HG03378 (cell line): ENCODE measurements at regions not wholly inside any gene's neighbourhood (a gene's known extent, or its start where the extent isn't known, plus 50 kb on each side); places are given as distances from the start of the nearest gene placed in this dataset.
A peak's percentile ranks its signal among the peaks of the same experiment; 100 is the strongest.
"Not testable (repeated sequence)": the region's sequence is repeated elsewhere in the genome, so short reads cannot be mapped to it uniquely, and the experiment has no call there.

ENCODE experiments used
- ATAC-seq: cut with Tn5 transposase; IDR thresholded peaks from one replicate; pipeline ENCODE4 v1.9.1; 2021; ENCODE audit warnings: mild to moderate bottlenecking, moderate library complexity; ENCODE audit not compliant: unreplicated experiment

DNA sequence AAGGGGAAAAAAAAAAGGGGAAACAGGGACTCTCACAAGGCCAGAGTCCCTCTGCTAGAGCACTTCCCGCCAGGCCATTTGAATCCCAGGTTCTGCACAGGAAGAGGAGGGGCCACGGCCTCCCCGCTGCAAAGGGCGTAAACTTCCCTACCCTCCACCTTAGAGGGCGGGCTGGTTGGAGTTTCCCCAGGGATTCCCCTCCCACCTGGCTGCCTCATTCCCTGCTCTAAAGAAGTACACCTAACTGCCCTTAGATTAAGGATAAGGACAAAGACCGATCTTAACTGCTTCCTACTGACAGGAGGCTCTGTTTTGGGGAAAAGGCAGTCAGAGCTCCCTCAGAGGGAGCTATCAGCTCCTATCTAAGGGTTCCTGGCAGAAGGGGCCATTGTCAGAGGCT lies 102.0 kb upstream of the ARMC3 start:
- no peak for ATAC-seq

DNA sequence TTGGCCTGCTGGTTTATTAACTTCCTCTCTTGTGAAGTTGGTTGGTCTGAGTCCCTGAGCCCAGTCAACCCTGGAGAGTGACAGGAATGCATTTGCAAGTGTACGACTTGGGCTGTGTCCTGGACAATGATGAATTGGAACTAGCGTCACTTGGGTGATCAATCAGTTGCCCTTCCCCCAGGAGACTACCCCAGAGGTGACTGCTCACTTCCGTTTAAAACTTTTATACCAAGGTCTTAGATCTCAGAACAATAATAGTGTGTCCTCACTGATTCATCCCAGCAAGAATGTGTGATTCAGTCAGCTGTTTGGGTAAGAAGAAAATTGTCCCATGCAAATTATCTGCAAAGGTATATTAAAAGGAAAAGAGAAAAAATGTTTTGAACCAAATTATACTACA lies 102.9 kb upstream of the ARMC3 start:
- no peak for ATAC-seq

DNA sequence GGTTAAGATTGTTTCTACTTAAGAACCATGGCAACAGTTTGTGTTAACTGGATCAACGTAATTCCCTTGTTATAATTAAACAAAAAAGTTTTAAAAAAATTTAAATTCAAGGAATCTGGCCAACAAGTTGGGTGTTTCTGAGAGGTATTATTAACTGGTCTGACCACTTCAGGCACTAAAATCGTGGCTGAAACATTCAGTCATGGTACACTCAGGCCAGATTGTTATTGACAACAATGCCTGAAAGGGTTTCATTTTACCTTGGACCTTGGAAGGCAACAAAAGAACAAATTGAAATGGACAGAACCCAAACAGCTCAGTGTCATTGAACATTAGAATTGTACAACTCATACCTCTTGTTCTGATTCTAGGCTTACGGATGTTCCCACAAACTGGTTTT lies 103.3 kb upstream of the ARMC3 start:
- ATAC-seq, result no peak

DNA sequence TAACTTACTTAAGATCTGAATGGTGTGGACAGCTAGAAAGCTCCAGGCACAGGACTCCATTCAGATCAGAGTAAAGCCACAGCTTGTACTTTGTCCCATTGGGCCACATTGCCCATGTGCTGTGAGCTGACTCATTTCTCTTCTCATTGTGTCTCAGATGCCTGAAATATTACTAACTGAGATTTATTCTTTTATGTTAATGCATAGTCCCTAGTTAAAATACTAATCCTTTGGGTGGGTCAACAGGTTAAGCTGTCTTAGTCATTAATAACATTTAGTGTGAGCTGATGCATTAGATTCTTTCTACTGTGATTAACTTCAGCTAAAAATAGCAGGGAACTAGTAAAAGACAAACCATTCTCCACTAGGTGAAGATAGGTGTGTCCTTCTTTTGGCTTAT lies 104.7 kb upstream of the ARMC3 start:
- ATAC-seq, result peak; percentile 88

DNA sequence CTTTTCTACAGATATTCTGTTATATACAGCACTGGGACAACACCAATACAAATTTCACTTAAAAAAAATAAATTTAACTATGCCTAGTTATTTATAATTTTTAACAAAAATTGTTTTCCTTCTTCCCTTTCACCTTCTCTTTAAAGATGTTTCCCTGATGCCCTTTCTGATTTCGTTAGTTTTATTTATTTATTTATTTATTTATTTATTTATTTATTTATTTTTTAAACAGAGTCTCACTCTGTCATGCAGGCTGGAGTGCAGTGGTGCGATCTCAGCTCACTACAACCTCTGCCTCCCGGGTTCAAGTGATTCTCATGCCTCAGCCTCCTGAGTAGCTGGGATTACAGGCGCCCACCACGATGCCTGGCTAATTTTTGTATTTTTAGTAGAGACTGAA lies 105.9 kb upstream of the ARMC3 start:
- not testable (repeated sequence) for ATAC-seq

DNA sequence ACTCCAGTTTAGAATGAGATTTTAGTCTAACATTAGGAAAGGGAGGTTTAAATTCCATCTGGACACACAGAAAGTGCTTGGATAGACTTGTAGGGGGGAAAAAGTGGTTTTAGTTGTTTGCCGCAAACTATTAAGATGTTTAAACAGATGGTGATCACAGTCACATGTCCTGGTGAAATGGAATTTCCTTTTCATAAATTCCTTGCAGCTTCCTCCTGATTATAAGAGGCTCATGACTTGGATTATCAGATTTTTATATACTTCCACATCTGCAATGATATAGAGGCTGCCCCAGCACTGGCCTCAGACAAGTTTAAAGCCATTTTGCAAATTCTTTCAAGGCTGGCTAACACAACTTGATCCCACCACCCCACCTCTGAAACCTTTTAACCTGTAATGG lies 106.4 kb upstream of the ARMC3 start:
- ATAC-seq, result no peak

DNA sequence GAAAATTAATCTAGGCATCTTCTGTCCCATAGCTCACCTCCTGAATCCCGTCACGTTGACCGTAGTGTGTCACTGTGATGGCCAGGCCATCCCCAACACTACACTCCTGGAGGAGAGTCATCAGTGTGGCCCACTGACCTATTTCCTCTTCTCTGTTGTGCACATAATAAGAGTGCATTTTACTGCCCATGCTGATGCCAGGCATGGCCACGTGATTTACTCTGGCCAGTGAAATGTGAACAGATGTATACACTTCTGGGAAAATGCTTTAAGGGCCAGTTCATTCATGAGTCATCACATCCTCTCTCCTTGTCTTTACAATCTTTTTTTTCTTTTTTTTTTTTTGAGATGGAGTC lies 101.9 kb upstream of the PIP4K2A start:
- peak; percentile 50 for ATAC-seq

DNA sequence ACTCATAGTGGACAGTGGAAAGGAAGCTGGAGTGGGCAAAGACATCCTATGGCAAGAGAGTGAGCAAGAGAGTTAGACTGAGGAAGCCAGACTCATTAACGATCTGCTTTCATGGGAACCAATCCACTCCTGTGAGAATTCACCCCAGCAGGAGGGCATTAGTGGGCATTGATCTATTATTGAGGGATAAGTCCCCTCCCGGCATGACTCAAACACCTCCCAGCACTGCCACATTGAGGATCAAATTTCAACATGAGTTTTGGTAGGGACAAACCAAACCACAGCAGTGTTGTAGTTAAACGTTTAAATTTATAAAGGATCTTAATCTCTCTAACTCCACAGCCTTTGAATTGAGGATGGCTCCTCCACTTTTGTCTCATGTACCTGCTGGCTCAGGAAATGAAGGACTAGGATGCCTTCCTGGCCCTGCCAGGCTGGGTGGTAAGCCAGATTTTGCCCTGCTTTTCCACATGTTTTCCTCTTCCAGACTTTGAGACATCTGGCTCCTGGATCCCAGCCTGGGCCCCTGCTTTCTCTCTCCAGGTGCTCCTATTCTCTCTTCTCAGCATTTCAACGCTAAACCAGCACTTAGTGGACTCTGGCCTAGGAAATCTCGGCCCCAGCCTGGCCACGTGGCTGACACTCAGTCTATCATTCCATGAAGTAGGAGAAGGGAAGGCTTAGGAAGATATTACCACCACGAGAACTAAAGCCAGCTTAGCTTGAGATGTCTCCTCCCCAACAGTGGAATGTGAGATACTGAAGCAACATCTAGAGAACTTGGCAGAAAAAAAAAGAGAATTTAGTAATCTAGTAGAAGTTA lies 96.5 kb upstream of the PIP4K2A start:
- ATAC-seq, result no peak

DNA sequence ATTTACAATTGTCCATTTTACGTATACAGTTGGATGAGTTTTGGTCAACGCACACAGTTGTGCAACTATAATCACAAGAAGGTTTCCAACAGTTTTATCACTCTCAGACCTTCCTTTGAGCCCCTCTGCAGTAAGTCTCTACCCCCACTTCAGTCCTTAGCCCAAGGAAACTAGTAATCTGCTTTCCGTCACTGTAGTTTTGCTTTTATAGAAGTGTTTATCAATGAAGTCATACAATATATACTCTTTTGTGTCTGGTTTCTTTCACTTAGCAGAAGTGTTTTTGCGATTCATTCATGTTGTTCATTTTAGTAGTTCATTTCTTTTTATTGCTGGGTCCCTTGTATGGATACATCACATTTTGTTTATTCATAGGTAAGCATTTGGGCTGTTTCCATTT lies 92.9 kb upstream of the PIP4K2A start:
- no peak for ATAC-seq

DNA sequence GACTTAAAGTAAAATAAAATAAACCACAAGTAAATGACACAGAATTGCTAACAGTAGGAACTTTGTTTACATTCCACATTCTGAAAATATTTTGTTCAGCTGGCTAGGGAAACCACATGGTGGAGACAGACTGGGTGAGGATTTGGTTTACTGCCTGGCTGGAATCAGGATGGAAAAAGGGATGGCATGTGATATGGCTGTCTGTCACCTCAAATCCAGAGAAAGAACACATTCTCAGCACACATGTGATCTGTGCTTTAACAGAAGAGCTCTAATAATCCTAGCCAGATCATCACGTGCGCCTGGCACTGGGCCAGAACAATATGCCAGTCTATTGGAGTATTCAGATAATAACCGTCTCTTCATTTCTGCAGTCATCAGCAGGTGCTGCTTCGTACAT lies 90.9 kb upstream of the PIP4K2A start:
- no peak for ATAC-seq

DNA sequence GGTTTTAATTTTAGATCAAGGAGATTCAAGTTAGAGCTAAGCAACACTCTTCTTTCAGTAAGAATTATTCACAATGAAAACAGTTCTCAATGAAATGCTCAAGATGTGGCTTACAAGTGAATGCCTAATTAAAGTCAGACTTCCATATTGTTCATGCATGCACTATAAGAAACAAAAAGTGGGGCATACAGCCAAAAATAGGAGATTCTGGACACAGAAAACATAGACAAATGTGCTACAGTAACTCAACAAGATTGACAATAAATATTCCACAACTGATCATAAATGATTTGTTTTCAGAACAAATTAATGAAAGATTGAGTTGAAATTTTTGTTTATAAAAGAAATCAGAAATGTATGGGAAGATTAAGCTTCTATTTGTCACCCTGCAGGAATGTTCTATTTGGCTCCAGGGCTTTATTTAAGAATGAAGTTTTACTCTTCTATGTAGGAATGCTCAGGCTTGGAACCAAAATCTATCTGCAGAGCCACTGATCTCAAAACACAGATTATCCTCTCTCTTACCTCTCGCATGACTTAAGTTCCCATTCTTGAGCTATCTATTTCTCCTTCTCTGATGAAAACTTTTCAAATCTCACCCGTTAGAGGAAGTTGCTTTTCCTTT lies 89.0 kb upstream of the PIP4K2A start:
- no peak for ATAC-seq

DNA sequence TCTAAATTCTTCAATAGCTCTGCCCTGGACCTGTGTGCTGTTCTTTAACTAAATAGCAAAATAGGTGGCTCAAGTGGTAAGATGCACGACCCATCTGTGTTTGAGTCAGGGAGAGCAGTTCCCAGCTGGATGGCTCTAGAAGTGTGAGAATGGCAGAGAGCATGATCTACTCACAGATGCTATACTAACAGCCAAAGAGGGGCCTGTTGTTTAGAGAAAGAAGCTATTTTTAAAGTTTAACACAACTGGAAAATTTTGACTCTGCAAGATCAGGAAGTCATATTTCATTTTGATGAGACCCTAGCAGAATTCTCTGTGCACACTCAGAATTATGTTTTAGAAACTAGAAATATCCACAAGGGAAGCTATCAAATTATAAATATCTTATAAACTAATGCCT lies 87.4 kb upstream of the PIP4K2A start:
- no peak for ATAC-seq

DNA sequence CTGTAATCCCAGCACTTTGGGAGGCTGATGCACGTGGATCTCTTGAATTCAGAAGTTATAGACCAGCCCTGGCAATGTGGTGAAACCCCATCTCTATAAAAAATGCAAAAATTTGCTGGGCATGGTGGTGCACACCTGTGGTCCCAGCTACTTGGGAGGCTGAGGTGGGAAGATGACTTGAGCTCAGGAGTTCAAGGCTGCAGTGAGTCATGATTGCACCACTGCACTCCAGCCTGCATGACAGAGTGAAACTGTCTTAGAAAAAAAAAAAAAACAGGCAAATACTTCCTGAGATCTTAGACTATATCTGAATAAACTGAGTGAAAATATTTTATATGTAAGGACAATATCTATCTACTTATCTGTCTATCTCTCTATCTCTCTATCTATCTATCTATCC lies 83.4 kb upstream of the PIP4K2A start:
- ATAC-seq, result not testable (repeated sequence)

DNA sequence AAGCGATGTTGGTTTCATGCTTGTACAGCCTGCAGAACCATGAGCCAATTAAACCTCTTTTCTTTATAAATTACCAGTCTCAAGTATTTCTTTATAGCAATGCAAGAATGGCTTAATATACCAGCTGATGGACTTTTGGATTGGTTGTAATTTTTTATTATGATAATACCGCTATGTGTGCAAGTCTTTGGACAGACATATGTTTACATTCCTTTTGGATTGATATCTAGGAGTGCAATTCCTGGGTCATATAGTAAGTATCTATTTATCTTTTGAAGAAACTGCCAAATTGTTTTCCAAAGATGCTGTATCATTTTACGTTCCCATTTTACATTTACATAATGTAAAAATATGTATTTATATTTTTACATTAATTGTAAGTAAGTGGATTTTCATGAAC lies 81.2 kb upstream of the PIP4K2A start:
- ATAC-seq, result no peak

DNA sequence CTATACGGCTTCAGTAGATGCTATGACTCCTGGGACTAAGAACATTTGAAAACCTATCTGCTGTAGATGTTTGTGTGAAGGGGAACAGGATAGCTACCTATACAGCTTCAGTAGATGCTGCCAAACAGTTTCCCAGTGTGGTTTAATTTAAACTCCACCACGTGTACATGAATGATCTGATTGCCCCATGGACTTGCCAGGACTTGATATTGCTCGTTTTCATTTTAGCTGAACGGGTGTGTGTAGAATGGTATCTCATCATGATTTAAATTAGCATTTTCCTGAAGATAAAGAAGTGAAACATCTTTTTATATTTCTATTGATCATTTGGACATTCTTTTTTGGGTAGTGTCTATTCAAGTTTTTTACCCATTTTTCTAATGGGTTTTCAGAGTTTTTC lies 77.8 kb upstream of the PIP4K2A start:
- ATAC-seq, result no peak

DNA sequence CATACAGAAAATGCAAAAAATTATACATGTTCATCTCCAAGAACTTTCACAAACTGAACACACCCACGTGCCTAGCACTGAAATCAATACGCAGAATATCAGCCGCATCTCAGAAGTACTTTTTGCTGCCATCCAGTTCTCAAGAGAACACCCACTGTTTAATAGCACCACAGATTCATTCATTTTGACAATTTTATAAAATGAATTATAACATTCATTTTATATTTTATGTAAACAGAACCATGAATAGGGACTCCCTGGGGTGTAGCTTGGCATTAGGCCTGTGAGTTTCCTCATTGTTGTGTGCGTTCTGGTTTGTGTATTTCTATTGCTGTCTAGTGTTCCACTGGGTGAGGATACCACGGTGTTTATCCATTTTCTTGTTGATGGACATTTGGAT lies 77.3 kb upstream of the PIP4K2A start:
- no peak for ATAC-seq

DNA sequence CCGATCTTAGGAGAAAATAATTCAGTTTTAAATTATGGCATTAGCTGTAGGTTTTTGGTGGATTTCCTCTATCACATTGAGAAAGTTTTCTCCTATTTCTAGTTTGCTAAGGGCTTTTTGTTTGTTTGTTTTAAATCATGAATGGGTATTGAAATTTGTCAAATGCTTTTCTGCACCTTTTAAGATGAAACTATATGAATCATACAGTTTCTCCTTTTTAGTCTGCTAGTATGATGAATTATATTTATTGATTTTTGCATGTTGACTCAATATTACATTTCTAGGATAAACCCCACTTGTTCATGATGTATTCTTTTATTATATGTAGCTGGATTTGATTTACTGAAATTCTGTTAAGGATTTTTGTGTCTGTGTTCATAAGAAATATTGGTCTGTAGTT lies 70.3 kb upstream of the PIP4K2A start:
- ATAC-seq, result no peak

DNA sequence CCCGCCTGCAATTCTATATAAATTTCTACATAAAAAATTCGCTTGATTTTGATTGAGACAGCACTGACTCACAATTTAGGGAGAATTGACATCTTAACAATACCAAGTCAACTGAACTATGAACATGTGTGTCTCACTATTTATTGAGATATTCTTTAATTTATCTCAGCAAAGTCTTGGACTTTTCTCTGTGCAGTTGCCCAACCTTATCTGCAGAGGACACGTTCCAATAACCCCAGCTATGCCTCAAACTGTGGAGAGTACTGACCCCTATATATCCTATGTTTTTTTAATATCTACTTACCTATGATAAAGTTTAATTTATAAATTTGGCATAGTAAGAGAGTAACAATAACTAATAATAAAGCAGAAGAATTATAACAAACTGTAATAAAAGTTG lies 69.4 kb upstream of the PIP4K2A start:
- no peak for ATAC-seq

DNA sequence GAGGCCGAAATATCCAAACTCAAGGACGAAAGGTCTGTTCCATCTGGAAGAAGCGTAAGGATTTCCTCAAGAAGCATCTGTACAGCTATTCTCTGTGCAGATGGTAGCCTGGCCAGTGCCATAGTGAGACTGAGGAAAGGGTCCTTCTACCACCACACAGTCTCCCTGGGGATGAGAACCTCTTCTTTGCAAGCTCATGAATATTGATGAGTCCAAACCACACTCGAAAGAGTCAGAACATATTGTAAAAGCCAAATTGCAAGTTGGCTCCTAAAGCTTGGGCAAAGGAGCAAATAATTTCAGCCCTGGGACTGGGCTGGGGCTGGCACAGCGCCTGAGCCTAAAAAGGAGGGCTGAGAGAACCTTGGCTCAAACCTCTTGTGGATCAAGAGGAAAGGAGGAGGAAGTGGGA lies 66.1 kb upstream of the PIP4K2A start:
- no peak for ATAC-seq

DNA sequence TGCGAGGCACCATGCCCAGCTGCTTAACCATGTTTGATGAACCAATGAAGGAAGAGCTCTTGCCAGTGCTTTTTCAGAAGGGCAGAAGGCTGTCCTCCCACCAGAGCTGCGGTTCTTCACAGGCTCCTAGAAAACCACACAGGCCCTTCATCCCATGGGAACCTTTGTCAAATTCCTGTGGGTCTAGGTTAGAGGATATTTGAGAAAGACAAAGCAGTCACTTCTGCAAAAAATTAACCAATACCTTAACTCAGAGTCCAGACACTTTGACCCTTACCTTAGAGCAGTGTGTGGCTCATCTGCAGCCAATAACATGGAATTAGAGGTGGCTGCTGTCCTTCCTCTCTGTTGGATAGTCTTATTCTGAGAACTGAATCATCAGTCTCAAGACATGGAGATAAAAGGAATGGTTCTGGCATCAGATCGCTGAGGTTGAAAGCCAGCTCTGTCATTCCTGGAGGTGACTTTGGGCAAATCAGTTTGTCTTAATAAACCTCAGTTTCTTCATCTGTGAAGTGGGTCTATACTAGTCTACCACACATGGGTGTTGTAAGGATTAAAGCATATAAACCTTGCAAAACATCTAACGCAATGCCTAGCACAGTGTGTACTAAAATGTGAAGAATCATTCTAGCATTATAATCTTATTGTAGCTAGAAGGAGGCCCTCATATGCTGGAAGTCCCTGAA lies 65.1 kb upstream of the PIP4K2A start:
- no peak for ATAC-seq

DNA sequence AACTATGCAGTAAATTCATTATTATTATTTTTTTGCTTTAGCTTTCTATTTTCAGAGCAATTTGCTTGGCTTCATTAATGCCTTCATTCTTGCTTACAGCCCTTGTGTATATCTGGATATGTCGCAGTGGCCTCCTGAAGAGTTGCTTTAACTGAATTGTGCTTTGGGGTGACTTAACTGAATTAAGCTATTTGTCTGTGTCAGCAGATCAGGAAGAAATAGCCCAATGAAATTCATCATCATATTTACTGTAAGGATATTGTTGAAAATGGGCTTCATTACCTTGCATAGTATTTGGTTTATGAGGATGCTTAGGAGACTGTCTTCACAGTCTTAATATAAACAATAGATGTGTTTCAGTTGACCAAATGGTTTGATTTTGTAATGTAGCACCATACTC lies 59.7 kb upstream of the PIP4K2A start:
- no peak for ATAC-seq

DNA sequence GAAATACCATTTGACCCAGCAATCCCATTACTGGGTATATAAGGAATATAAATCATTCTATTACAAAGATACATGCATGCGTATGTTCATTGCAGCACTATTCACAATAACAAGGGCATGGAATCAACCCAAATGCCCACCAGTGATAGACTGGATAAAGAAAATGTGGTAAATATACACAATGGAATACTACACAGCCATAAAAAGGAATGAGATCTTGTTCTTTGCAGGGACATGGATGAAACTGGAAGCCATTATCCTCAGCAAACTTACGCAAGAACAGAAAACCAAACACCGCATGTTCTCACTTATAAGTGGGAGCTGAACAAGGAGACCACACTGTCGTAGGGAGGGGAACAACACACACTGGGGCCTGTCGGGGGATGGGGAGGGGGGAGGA lies 57.3 kb upstream of the PIP4K2A start:
- ATAC-seq, result not testable (repeated sequence)
